Bronchial epithelial cell (primary cell): ENCODE measurements at regions not wholly inside any gene's neighbourhood (a gene's known extent, or its start where the extent isn't known, plus 50 kb on each side); places are given as distances from the start of the nearest gene placed in this dataset.

ENCODE experiments used
- DNase-seq: peaks from one replicate; pipeline ENCODE4 v3.0.0-alpha.2; 2010; ENCODE audit warnings: low read depth
- FAIRE-seq: peaks from 2 replicates; lab custom pipeline; 2011; peaks lifted over from hg19 to GRCh38; lab: Jason Lieb, UNC
- H3K27me3 ChIP-seq: 2 replicates; pipeline ENCODE4 v1.5.1; 2011; ENCODE audit warnings: low read length; ENCODE audit not compliant: control insufficient read depth, insufficient read depth
- H3K36me3 ChIP-seq: 2 replicates; pipeline ENCODE4 v1.5.1; 2011; ENCODE audit warnings: low read length; ENCODE audit not compliant: control insufficient read depth, insufficient read depth
- H3K4me3 ChIP-seq: 2 replicates; pipeline ENCODE4 v1.5.1; 2011; ENCODE audit warnings: mild to moderate bottlenecking, low read depth, low read length, control low read depth
- TF ChIP-seq, protein P1 (sequence below): IDR thresholded peaks from 2 replicates; pipeline ENCODE4 v1.5.1; 2011; ENCODE audit warnings: mild to moderate bottlenecking, moderate library complexity, low read length, control low read depth, inconsistent platforms; ENCODE audit not compliant: insufficient read depth, severe bottlenecking

DNA sequence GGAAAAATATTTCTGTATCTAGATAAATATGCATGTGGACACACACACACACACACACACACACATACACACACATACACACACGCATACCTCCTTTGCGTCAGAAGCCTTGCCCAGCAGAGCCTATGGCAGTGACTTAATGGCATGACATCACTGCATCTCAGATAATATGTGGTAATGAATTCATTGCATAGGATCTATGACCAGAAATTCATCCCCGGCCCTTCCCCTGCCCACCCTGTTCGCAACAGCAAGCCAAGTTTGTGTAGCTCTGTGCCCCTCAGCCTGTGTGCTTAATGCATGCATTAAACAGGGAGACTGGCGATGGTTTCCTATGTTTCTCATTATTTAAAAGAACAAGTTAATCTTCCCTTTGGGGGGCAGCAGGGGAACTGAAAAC is 120.7 kb downstream of the NKX6-1 start:
- TF ChIP-seq, protein P1, sequence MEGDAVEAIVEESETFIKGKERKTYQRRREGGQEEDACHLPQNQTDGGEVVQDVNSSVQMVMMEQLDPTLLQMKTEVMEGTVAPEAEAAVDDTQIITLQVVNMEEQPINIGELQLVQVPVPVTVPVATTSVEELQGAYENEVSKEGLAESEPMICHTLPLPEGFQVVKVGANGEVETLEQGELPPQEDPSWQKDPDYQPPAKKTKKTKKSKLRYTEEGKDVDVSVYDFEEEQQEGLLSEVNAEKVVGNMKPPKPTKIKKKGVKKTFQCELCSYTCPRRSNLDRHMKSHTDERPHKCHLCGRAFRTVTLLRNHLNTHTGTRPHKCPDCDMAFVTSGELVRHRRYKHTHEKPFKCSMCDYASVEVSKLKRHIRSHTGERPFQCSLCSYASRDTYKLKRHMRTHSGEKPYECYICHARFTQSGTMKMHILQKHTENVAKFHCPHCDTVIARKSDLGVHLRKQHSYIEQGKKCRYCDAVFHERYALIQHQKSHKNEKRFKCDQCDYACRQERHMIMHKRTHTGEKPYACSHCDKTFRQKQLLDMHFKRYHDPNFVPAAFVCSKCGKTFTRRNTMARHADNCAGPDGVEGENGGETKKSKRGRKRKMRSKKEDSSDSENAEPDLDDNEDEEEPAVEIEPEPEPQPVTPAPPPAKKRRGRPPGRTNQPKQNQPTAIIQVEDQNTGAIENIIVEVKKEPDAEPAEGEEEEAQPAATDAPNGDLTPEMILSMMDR: no peak
- H3K27me3 ChIP-seq: no peaks in the 10 kb centered on the region
- H3K4me3 ChIP-seq: no peak overlapping the region
- H3K36me3 ChIP-seq: no peaks in the 10 kb centered on the region
- no peak for FAIRE-seq
- no peak for DNase-seq

DNA sequence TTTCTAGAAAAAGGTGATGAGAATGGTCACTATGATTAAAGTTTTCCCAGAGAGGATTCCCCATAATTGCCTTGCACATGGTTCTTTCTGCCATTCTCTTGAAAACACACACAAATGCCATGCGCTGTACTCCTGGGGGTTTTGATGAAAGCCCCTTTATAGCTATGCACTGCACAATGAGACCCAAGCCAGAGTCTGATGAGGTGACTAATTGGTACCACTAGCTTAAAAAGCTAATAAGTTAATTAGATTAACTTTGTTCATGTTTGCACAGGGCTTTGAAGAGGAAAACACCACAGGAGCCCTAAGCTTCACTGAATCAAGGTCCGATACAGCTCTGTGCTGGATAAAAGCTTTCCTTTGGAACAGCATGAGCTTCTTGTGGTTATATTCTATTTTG is 132.2 kb downstream of the NKX6-1 start:
- Histone ChIP-seq H3K36me3 (no peaks in the 10 kb centered on the region), H3K4me3 (no peak overlapping the region), H3K27me3 (no peaks in the 10 kb centered on the region)
- FAIRE-seq (no peak), DNase-seq (no peak)
- TF ChIP-seq, protein P1: no peak

DNA sequence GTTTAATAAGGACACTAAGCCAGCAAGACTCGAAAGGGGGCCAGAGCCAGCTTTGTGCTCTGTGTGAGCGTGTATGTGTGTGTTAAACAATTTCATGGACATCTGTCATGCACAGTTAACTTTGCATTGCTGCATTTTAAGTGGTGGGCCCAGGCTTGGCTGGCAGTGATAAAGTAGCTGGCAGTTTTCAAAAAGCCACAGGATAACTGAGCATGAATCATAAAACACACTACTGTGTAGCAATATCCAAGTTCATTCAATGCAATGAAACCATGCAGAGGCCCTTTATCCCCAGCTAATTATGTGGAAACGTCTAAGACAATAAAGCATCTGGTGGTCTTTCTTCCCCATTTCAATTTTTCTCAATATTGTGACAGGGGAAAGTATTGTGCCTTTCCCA is 132.9 kb downstream of the NKX6-1 start:
- no peak overlapping the region for H3K4me3 ChIP-seq

DNA sequence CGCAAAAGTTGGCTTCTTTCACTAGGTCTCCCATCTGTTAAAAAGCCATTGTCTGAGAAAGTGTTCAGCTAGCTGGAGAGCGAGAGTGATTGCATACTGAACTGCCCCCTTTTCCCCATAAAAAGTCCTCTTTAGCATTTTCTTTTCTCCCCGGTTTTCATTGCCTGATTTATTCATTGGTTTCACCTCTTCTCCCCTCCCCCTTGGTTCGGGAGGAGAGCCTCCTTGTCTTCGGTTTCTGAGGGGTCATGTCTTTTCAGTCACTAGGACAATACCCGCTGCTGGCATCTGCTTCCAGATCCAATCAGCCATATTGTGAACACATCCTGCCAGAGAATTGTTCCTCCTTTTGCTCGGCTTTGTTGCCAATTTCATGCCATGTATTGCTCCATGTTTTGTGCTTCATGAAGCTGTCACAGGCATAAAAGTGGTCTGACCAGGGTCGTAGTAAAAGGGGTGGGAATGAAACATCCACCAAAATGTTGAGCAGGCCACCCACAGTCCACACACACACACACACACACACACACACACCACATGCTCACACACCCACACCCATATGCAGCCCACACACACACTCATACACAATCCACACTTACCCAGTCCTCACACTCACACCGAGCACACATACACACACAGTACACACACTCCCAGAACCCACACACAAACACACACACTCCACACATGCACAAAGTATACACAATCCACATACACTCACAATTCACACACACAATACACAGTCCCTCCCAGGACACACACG is 136.0 kb downstream of the NKX6-1 start:
- H3K4me3 ChIP-seq: no peak overlapping the region
- DNase-seq: no peak
- H3K36me3 ChIP-seq: no peaks in the 10 kb centered on the region
- FAIRE-seq: peak; percentile 92
- H3K27me3 ChIP-seq: no peaks in the 10 kb centered on the region
- TF ChIP-seq, protein P1: no peak

More for the DNA sequence above, 132.9 kb downstream of the NKX6-1 start:
- no peaks in the 10 kb centered on the region for H3K27me3 ChIP-seq
- TF ChIP-seq, protein P1: no peak
- FAIRE-seq: no peak
- H3K36me3 ChIP-seq: no peaks in the 10 kb centered on the region
- DNase-seq: no peak

DNA sequence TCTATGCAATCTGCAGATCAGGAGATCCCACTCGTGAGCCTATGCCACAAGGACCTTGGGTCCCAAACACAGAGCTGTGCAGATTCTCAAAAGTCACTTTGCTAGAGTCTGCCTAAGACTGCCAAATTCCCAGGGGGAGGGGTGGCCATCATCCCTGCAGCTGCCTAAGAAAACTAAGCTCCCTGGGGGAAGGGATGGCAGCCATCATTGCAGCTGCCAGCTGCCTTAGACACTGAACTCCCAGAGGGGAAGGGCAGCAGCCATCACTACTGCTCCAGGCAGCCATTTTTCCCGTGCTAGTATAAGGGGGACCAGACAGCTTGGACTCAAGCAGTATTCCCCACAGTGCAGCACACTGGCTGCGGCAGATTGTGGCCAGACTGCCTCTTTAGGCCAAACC is 156.9 kb downstream of the NKX6-1 start:
- no peak overlapping the region for H3K4me3 ChIP-seq
- H3K36me3 ChIP-seq: no peaks in the 10 kb centered on the region
- TF ChIP-seq, protein P1: no peak
- DNase-seq: no peak
- H3K27me3 ChIP-seq: no peaks in the 10 kb centered on the region
- FAIRE-seq: no peak

DNA sequence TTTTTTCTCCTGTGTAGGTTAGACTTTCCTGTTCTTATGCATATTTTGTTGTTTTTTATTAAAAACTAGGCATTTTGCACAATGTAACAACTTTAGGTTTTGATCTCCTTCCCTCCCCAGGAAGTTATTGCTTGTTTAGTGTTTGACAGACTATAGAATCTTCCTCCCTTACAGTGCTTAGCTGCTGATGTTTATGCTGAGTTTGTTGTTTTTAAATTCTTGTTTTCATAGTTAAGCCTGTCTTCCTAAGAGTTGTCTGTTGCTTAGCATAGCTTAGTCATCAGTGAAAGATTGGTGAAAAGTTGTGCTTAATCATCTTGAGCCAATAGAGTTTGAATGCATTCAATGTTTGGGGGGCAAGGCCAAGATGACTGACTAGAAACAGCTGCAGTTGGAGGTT is 157.5 kb downstream of the NKX6-1 start:
- no peak for FAIRE-seq
- Histone ChIP-seq H3K4me3 (no peak overlapping the region), H3K27me3 (no peaks in the 10 kb centered on the region), H3K36me3 (no peaks in the 10 kb centered on the region)
- no peak for DNase-seq
- TF ChIP-seq, protein P1: no peak
